Thymus (tissue), 11 donors: ENCODE measurements at regions not wholly inside any gene's neighbourhood (a gene's known extent, or its start where the extent isn't known, plus 50 kb on each side); places are given as distances from the start of the nearest gene placed in this dataset.

ENCODE experiments used
- DNase-seq, 9 donors: peaks; one replicate each; pipeline ENCODE4 v3.0.0-alpha.2; 2013; ENCODE audit warnings: low spot score in 9 of 9, low read depth in 6 of 9, missing footprints in 1 of 9
- H3K27ac ChIP-seq, 2 donors: one replicate each; pipeline ENCODE4 v1.5.1; 2013; ENCODE audit warnings: control low read depth in 1 of 2, low read depth in 1 of 2, low read length in 1 of 2, mild to moderate bottlenecking in 1 of 2, moderate library complexity in 1 of 2
- H3K27me3 ChIP-seq, 2 donors: one replicate each; pipeline ENCODE4 v1.5.1; 2013; ENCODE audit warnings: low read length in 1 of 2; ENCODE audit not compliant: control insufficient read depth in 2 of 2, insufficient read depth in 1 of 2
- H3K36me3 ChIP-seq, 2 donors: one replicate each; pipeline ENCODE4 v1.5.1; 2013; ENCODE audit warnings: low read length in 1 of 2, mild to moderate bottlenecking in 1 of 2, moderate library complexity in 1 of 2; ENCODE audit not compliant: control insufficient read depth in 2 of 2, insufficient read depth in 2 of 2
- H3K4me1 ChIP-seq, 2 donors: one replicate each; pipeline ENCODE4 v1.5.1; 2013; ENCODE audit warnings: low read length in 2 of 2; ENCODE audit not compliant: control insufficient read depth in 2 of 2, insufficient read depth in 2 of 2
- H3K4me3 ChIP-seq, 2 donors: one replicate each; pipeline ENCODE4 v1.5.1; 2013; ENCODE audit warnings: low read length in 2 of 2, control low read depth in 1 of 2, mild to moderate bottlenecking in 1 of 2
- H3K9me3 ChIP-seq, 2 donors: one replicate each; pipeline ENCODE4 v1.5.1; 2013; ENCODE audit warnings: low read length in 1 of 2, mild to moderate bottlenecking in 1 of 2; ENCODE audit not compliant: control insufficient read depth in 2 of 2, insufficient read depth in 1 of 2
- WGBS: extraction: QIAGEN DNeasy Blood & Tissue Kit; methylation state at CpG from one replicate; pipeline ENCODE4 v1.1.7; 2013; 5-methylcytosine and 5-hydroxymethylcytosine counted together
- donor health status: healthy.

- Histone ChIP-seq H3K9me3 (no peaks in the 10 kb centered on the region), H3K4me3 (no peak overlapping the region), H3K27me3 (no peaks in the 10 kb centered on the region), H3K36me3 (no peaks in the 10 kb centered on the region), H3K4me1 (no peaks in the 10 kb centered on the region), H3K27ac (no peak overlapping the region)
- 84% methylated on average over 4 of the region's 4 CpGs for WGBS
- DNase-seq, result no peak
Observed at GRCh38 chr2:223511168-223511567, 91.0 kb downstream of the SCG2 start.

- no peak overlapping the region for H3K27ac ChIP-seq
- no peak for DNase-seq
- no peaks in the 10 kb centered on the region for H3K4me1 ChIP-seq
- no peaks in the 10 kb centered on the region for H3K9me3 ChIP-seq
- WGBS, result 92% methylated on average over 4 of the region's 4 CpGs
- no peak overlapping the region for H3K4me3 ChIP-seq
- H3K36me3 ChIP-seq, result no peaks in the 10 kb centered on the region
- no peaks in the 10 kb centered on the region for H3K27me3 ChIP-seq
Observed at GRCh38 chr2:223513771-223514455, 88.2 kb downstream of the SCG2 start.

GRCh38 chr2:223519471-223519870, 82.7 kb downstream of the SCG2 start:
- Histone ChIP-seq H3K27me3 (no peaks in the 10 kb centered on the region), H3K4me1 (no peaks in the 10 kb centered on the region), H3K4me3 (no peak overlapping the region), H3K36me3 (no peaks in the 10 kb centered on the region), H3K27ac (no peak overlapping the region), H3K9me3 (no peaks in the 10 kb centered on the region)
- DNase-seq, result no peak

GRCh38 chr2:223522796-223523195, 79.4 kb downstream of the SCG2 start:
- Histone ChIP-seq H3K27ac (no peak overlapping the region), H3K4me1 (no peaks in the 10 kb centered on the region), H3K27me3 (no peaks in the 10 kb centered on the region), H3K36me3 (no peaks in the 10 kb centered on the region), H3K4me3 (no peak overlapping the region), H3K9me3 (no peaks in the 10 kb centered on the region)
- 87% methylated on average over 2 of the region's 2 CpGs for WGBS
- no peak for DNase-seq

GRCh38 chr2:223523551-223524001, 78.6 kb downstream of the SCG2 start:
- Histone ChIP-seq H3K27ac (no peak overlapping the region), H3K4me3 (no peak overlapping the region), H3K4me1 (no peaks in the 10 kb centered on the region), H3K9me3 (no peaks in the 10 kb centered on the region), H3K36me3 (no peaks in the 10 kb centered on the region), H3K27me3 (no peaks in the 10 kb centered on the region)
- DNase-seq, result no peak
- 93% methylated on average over 4 of the region's 4 CpGs for WGBS

DNA sequence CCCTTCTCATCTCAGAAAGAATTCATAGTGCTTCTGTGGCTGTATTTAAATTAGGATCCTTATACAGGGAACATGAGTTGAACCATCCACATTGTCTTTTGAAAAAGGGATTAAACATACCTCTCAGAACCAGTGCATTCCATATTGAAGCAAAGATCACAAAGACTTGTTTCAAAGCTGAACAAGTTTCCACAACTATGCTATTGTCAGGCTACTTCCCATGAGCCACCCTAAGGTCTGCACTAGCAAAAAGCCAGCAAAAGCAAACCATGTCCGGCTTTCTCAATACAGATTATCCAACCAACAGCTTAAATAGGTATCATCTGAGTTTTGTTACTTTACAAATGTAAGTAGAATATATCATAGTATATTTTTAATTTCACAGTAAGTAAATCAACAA, 78.1 kb downstream of the SCG2 start:
- WGBS, result 97% methylated on average over 1 of the region's 1 CpG
- DNase-seq, result no peak
- Histone ChIP-seq H3K27me3 (no peaks in the 10 kb centered on the region), H3K4me3 (no peak overlapping the region), H3K36me3 (no peaks in the 10 kb centered on the region), H3K27ac (no peak overlapping the region), H3K4me1 (no peaks in the 10 kb centered on the region), H3K9me3 (no peaks in the 10 kb centered on the region)

DNA sequence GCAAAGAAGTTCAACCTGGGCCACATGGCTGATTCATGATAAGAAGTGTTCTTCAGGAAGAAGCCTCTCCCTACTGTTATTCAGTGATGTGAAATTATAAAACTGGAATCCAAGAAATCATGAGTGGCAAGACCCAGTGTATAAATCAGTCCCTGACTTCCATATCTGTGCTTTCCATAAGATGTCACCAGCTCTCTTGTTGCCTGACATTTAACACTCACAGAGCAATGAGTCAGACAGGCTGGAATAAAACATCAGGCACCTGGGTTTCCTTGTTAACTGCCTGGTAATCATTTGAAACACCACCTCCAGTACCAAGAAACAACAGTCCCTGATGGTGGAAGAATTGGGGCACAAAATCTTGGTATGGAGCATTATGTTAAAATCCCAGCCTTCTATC, 76.1 kb downstream of the SCG2 start:
- DNase-seq, result no peak
- H3K36me3 ChIP-seq, result no peaks in the 10 kb centered on the region
- H3K27me3 ChIP-seq, result no peaks in the 10 kb centered on the region
- H3K4me3 ChIP-seq, result no peak overlapping the region
- H3K4me1 ChIP-seq, result no peaks in the 10 kb centered on the region
- H3K27ac ChIP-seq, result no peak overlapping the region
- peaks cover 0 to 3% of the 10 kb centered on the region in 2 donors for H3K9me3 ChIP-seq

DNA sequence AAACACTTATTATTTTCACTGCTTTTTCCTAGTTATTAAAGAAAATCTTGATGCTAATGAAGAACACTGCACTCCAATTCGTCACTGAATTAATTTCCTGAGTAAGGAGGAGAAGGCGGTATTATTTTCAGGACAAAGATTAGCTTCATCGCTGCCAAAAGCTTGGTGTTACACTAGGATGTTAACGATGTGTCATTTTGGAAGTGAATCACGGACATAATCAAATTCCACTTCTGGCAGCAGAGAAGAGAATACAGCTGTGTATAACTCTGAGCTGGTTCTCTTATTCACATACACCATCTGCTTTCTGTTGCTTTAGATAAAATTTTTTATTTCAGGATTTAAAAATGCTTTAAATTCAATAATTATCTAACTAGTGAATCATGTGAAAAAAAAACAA, 74.1 kb downstream of the SCG2 start:
- Histone ChIP-seq H3K27ac (no peak overlapping the region), H3K9me3 (peaks cover 0 to 3% of the 10 kb centered on the region in 2 donors), H3K36me3 (no peaks in the 10 kb centered on the region), H3K27me3 (no peaks in the 10 kb centered on the region), H3K4me1 (no peaks in the 10 kb centered on the region), H3K4me3 (no peak overlapping the region)
- no peak for DNase-seq
- WGBS, result 88% methylated on average over 5 of the region's 5 CpGs

GRCh38 chr2:223529696-223530095, 72.5 kb downstream of the SCG2 start:
- Histone ChIP-seq H3K4me1 (no peaks in the 10 kb centered on the region), H3K4me3 (no peak overlapping the region), H3K27ac (no peak overlapping the region), H3K9me3 (peaks cover 0 to 3% of the 10 kb centered on the region in 2 donors), H3K36me3 (no peaks in the 10 kb centered on the region), H3K27me3 (no peaks in the 10 kb centered on the region)
- 94% methylated on average over 3 of the region's 3 CpGs for WGBS
- DNase-seq, result no peak
